Right atrium auricular region (tissue), 2 donors: ENCODE measurements at regions not wholly inside any gene's neighbourhood (a gene's known extent, or its start where the extent isn't known, plus 50 kb on each side); places are given as distances from the start of the nearest gene placed in this dataset.

Source experiments
- DNase-seq: peaks from one replicate; pipeline ENCODE4 v3.0.0-alpha.2; 2019; ENCODE audit warnings: low spot score
- H3K27ac ChIP-seq, 2 donors: fragments of 200-600 bp; sonication (generic); 1 replicate in 1 of 2; 2 replicates in 1 of 2; pipeline ENCODE4 v1.5.1; 2016 to 2019
- H3K27me3 ChIP-seq, 2 donors: fragments of 200-600 bp; sonication (generic); one replicate each; pipeline versions ENCODE4 v1.5.1 to v1.6.0; 2017 to 2019
- H3K36me3 ChIP-seq: fragments of 200-600 bp; sonication (generic); one replicate; pipeline ENCODE4 v1.5.1; 2016
- H3K4me1 ChIP-seq, 2 donors: fragments of 200-600 bp; sonication (generic); one replicate each; pipeline versions ENCODE4 v1.5.1 to v1.6.0; 2017 to 2019
- H3K4me3 ChIP-seq, 2 donors: fragments of 200-600 bp; sonication (generic); 1 replicate in 1 of 2; 2 replicates in 1 of 2; pipeline ENCODE4 v1.5.1; 2017 to 2019; ENCODE audit warnings: mild to moderate bottlenecking in 1 of 2, moderate library complexity in 1 of 2
- H3K9me3 ChIP-seq, 2 donors: fragments of 200-600 bp; sonication (generic); one replicate each; pipeline ENCODE4 v1.5.1; 2019
- CTCF ChIP-seq, 2 donors: fragments of 200-600 bp; sonication (generic); IDR thresholded peaks; one replicate each; pipeline ENCODE4 v1.5.1; 2019; ENCODE audit warnings: antibody characterized with exemption in 2 of 2

- Histone ChIP-seq H3K9me3 (no peaks in the 10 kb centered on the region), H3K36me3 (no peaks in the 10 kb centered on the region), H3K27ac (no peak overlapping the region), H3K4me1 (no peaks in the 10 kb centered on the region), H3K4me3 (no peak overlapping the region), H3K27me3 (no peaks in the 10 kb centered on the region)
- no peak for DNase-seq
- TF ChIP-seq CTCF (IDR thresholded peaks at IDR 0.05) = no peak
Observed at GRCh38 chr2:220432645-220433044, 805.2 kb downstream of the SLC4A3 start.

GRCh38 chr2:220433131-220433530 is 805.7 kb downstream of the SLC4A3 start:
- Histone ChIP-seq H3K27ac (no peak overlapping the region), H3K36me3 (no peaks in the 10 kb centered on the region), H3K9me3 (no peaks in the 10 kb centered on the region), H3K4me3 (no peak overlapping the region), H3K27me3 (no peaks in the 10 kb centered on the region), H3K4me1 (no peaks in the 10 kb centered on the region)
- DNase-seq = no peak
- TF ChIP-seq CTCF (IDR thresholded peaks at IDR 0.05) = no peak

- H3K4me3 ChIP-seq = no peak overlapping the region
- H3K27ac ChIP-seq = no peak overlapping the region
- TF ChIP-seq CTCF (IDR thresholded peaks at IDR 0.05) = no peak
- no peaks in the 10 kb centered on the region for H3K4me1 ChIP-seq
- H3K9me3 ChIP-seq = no peaks in the 10 kb centered on the region
- no peak for DNase-seq
- H3K27me3 ChIP-seq = no peaks in the 10 kb centered on the region
- H3K36me3 ChIP-seq = no peaks in the 10 kb centered on the region
Observed at GRCh38 chr2:220434385-220434784, 807.0 kb downstream of the SLC4A3 start.

GRCh38 chr2:220437938-220438337 is 810.5 kb downstream of the SLC4A3 start:
- no peak for TF ChIP-seq CTCF (IDR thresholded peaks at IDR 0.05)
- no peaks in the 10 kb centered on the region for H3K36me3 ChIP-seq
- DNase-seq = no peak
- H3K4me1 ChIP-seq = no peaks in the 10 kb centered on the region
- no peaks in the 10 kb centered on the region for H3K27me3 ChIP-seq
- no peak overlapping the region for H3K27ac ChIP-seq
- H3K4me3 ChIP-seq = no peak overlapping the region
- no peaks in the 10 kb centered on the region for H3K9me3 ChIP-seq

- Histone ChIP-seq H3K36me3 (no peaks in the 10 kb centered on the region), H3K4me1 (no peaks in the 10 kb centered on the region), H3K27me3 (no peaks in the 10 kb centered on the region), H3K27ac (no peak overlapping the region), H3K4me3 (no peak overlapping the region), H3K9me3 (no peaks in the 10 kb centered on the region)
- DNase-seq = no peak
- no peak for TF ChIP-seq CTCF (IDR thresholded peaks at IDR 0.05)
Observed at GRCh38 chr2:220440731-220441130, 813.3 kb downstream of the SLC4A3 start.

- no peak for TF ChIP-seq CTCF (IDR thresholded peaks at IDR 0.05)
- no peaks in the 10 kb centered on the region for H3K9me3 ChIP-seq
- H3K27ac ChIP-seq = no peak overlapping the region
- H3K4me3 ChIP-seq = no peak overlapping the region
- H3K27me3 ChIP-seq = no peaks in the 10 kb centered on the region
- H3K36me3 ChIP-seq = no peaks in the 10 kb centered on the region
- no peak for DNase-seq
- H3K4me1 ChIP-seq = no peaks in the 10 kb centered on the region
Observed at GRCh38 chr2:220441404-220441803, 814.0 kb downstream of the SLC4A3 start.
